Esophagus squamous epithelium (tissue), 4 donors: ENCODE measurements at regions not wholly inside any gene's neighbourhood (a gene's known extent, or its start where the extent isn't known, plus 50 kb on each side); places are given as distances from the start of the nearest gene placed in this dataset.

Experiments
- POLR2A ChIP-seq, 4 donors: fragments of 450-650 bp; IDR thresholded peaks; one replicate each; pipeline ENCODE4 v1.6.1; 2017; ENCODE audit warnings: antibody characterized with exemption in 4 of 4, mild to moderate bottlenecking in 4 of 4, moderate library complexity in 3 of 4
- TF ChIP-seq, protein P1 (sequence below), 6 experiments: fragments of 450-650 bp in 4 of 6; fragments of 200-600 bp in 2 of 6; sonication (generic) in 2 of 6; IDR thresholded peaks; one replicate each; pipeline ENCODE4 v1.5.1; 2016 to 2019; ENCODE audit warnings: antibody characterized with exemption in 6 of 6, mild to moderate bottlenecking in 4 of 6, moderate library complexity in 4 of 6

DNA sequence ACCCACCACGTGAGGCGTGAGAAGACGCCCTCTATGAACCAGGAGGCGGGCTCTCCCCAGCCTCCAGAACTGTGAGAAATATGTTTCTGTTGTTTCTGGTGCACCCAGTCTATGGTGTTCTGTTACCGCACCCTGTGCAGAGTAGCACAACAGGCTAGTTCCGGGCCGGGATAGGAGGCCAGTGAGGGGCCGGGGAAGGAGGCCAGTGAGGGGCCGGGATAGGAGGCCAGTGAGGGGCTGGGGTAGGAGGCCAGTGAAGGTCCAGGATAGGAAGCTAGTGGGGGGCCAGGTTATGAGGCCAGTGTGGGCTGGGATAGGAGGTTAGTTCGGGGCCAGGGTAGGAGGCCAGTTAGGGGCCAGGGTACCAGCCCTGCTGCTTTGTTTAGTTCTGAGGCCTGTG is 204.6 kb downstream of the BARX2 start:
- TF ChIP-seq, protein P1, sequence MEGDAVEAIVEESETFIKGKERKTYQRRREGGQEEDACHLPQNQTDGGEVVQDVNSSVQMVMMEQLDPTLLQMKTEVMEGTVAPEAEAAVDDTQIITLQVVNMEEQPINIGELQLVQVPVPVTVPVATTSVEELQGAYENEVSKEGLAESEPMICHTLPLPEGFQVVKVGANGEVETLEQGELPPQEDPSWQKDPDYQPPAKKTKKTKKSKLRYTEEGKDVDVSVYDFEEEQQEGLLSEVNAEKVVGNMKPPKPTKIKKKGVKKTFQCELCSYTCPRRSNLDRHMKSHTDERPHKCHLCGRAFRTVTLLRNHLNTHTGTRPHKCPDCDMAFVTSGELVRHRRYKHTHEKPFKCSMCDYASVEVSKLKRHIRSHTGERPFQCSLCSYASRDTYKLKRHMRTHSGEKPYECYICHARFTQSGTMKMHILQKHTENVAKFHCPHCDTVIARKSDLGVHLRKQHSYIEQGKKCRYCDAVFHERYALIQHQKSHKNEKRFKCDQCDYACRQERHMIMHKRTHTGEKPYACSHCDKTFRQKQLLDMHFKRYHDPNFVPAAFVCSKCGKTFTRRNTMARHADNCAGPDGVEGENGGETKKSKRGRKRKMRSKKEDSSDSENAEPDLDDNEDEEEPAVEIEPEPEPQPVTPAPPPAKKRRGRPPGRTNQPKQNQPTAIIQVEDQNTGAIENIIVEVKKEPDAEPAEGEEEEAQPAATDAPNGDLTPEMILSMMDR (IDR thresholded peaks at IDR 0.05) = no peak
- no peak for TF ChIP-seq POLR2A (IDR thresholded peaks at IDR 0.05)
